GM19328 (cell line): ENCODE measurements at regions not wholly inside any gene's neighbourhood (a gene's known extent, or its start where the extent isn't known, plus 50 kb on each side); places are given as distances from the start of the nearest gene placed in this dataset.
"Not testable (repeated sequence)": the region's sequence is repeated elsewhere in the genome, so short reads cannot be mapped to it uniquely, and the experiment has no call there.

ENCODE experiments used
- ATAC-seq: cut with Tn5 transposase; IDR thresholded peaks from one replicate; pipeline ENCODE4 v1.9.1; 2021; ENCODE audit warnings: mild to moderate bottlenecking, moderate library complexity; ENCODE audit not compliant: unreplicated experiment

DNA sequence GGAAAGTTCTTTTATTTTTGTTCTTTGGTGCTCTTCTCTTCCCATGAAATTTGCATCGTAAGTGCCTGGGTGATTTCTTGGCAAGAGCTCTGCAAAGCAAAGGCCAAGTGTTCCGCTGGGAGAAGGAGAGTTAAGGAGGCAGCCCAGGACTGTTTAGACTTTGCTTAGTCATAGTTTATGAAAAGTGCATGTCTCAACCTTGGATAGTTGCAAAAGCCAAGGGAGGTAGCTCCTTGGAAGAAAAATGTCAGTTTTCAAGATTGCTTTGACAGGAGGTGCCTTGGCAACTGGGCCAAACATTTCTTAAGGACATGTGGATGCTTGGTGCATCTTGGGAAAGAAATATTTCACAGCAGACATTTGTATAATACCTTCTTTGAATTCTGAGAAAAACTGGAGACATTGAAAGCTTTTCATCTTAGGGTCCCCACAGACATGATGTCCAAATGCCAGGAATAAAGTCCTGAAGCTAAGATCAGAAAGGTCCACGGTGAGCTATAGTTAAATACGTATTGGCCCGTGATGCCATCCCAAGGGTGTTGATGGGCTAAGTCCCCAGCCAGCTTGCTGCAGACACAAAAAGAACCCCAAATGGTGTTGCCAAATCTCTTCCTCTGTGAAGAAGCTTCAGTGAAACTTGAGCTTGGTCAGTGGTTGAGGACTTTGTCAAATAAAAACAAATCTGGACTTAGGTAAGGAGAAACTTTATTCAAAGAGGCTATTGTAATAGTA is 96.3 kb upstream of the THUMPD2 start:
- ATAC-seq = no peak

DNA sequence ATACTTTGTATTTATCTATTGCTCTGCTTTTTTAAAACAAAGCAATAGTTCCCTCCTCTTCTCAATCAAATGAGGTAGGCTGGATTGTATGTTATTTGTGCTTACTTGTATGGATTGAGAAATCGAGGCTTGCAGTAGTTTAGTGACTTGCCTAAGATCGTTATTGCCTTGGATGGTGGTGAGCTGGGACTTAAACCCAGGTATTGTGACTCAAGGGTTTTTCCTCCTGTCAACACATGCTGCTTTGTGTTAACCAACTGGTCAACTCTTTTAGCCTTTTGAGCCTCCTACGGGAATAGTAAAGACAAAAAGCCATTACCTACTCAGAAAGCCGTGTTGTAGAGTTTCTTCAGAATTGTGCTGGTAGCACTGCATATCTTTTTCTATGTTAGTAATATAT is 95.2 kb upstream of the THUMPD2 start:
- ATAC-seq = no peak

DNA sequence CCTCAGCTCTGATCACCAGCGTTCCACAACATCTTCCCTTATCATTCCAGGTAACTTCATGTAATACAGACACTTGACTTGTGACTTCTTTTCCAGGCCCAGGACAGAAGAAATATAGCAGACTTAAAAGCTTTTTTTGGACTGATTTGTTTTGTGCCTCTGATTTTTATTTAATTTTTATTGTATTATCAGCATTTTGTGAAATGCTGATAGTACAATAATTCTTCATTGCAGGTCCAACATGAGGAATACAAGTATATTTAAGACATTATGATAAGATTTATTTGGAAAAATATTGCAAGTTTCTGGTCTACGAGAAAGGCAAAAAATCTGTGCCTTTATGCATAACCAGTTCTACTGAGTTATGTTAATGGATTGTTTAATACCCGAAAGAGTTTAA is 94.5 kb upstream of the THUMPD2 start:
- ATAC-seq = no peak

DNA sequence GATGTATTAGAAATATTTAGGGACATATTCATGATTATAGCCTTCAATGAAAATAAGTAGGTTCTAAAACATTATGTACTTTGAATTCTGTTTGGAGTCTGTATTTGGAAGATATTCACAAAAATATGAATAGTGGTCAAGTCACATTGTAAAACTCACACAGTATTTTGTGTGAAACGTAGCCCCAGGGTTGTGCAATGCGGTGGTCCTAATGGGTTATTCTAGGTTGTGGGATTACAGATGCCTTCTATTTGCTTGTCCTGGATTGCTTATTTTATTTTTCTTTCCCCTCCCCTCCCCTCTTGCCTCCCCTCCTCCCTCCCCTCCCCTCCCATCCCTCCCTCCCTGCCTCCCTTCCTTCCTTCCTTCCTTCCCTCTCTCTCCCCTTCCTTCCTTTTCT is 93.7 kb upstream of the THUMPD2 start:
- ATAC-seq = no peak

DNA sequence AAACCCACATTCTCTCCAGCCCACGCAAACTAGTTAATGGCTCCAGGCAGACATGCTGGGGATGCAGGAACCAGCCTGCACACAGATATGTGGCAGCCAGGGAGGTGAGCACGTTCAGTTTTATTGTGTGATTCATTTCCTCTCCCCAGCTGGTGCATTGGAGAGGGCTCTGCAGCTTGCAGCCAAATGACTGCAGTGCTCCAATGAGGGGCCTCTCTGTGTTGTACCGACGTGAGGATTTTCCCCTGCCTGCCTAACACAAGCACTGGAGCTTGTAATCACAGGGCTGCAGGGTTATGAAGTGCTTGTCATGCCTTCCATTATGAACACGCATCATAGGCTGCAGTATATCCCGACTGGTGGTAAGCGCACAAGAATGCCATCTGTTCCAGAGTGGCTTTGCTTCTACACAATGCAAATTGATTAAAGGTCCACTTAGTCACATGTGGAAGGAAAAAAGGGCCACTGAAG is 92.3 kb upstream of the THUMPD2 start:
- ATAC-seq = no peak

DNA sequence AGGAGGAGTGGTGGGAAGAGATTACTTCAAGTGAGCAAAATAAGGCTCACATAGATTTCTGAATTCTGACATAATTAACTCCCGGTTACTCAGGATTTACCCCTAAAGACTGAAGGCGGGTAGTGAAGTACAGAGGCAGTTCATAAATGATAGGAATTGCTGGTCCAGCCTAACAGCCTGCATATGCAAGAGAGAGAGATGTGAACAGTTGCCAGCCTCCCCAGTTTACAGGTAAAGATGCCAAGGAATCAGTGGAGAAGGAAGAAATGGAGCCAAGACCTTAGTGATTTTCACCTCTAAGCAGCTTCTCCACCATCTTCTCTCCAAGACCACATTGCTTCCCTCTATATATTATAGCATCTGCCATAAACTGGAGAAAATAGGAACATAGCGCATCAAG is 91.8 kb upstream of the THUMPD2 start:
- no peak for ATAC-seq

DNA sequence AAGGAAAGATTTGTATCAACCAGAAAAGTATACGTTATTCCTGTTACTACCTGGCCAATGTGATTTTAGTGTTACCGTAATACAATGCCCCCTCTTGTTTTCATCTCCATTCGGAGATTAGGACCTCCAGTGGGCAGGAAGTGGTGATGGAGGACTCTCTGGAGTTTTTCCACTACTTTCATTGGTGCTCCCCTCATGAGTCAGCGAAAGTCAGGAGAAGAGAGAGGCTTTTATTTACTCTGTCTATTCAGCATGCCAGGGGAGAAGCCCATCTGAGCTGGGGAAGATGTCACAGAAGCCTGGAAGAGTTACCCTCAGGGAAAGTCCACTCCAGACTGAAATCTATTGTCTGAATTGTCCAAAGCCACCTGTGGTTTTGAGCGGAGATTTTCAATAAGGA is 88.2 kb upstream of the THUMPD2 start:
- ATAC-seq = no peak

DNA sequence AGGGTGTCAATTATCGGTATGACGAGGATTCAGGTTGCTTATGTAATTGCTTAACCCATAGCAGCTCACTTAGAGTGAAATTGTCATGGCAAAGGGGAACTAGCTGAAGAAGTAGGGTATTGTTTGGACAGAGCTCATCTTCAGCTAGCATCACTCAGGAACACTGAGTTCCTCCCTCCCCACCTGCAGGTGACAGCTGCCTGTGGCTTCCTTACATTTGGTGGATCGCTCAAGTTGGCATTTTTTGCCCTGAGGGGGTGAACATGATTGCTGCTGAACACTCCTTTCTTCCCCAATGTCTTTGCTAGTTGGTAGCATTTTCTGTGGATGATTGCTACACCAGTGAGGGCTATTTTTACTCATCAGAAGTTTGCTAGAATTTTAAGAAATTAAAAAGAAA is 86.7 kb upstream of the THUMPD2 start:
- no peak for ATAC-seq

DNA sequence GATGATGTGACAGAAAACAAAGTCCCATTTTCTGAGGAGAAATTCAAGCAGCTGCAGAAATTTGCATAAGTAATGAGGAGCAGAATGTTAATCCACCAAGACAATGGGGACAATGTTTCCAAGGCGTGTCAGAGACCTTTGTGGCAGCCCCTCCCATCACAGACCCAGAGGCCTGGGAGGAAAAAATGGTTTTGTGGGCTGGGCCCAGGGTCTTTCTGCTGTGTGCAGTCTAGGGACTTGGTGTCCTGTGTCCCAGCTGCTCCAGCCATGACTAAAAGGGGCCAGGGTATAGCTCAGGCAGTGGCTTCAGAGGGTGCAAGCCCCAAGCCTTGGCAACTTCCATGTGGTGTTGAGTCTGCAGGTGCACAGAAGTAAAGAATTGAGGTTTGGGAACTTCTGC is 84.6 kb upstream of the THUMPD2 start:
- not testable (repeated sequence) for ATAC-seq

DNA sequence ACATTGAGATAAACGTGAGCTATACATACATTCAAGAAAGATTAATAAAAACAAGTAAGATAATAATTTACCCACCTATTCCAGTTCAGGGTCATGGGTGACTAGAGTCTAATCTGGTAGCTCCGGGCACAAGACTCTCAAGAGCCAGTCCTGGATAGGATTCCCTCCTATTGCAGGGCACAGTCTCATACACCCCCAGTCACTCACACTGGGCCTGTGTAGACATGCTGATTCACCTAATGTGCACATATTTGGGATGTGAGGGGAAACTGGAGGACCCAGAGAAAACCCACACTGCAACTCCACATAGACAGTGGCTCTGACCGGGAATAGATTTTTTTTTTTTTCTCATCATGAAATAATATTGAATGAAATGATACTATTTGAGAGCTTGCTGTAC is 81.5 kb upstream of the THUMPD2 start:
- no peak for ATAC-seq

DNA sequence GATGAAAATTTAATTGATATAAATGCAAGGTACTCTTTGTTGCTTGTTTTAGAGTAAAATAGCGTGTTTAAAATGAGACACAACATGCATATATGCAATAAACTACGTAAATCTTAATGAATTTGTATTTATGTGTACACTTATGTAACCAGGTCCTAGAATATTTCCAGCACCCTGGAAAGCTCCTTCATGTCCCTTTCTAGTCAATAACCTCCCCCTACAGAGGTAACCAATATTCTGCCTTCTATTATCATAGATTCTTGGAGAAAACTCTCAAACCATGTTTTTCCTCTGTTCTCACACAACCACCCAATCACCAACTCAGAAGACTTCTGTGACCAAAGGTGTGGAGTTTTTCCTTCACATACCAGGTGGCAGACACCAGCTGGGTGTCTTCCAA is 79.6 kb upstream of the THUMPD2 start:
- no peak for ATAC-seq

DNA sequence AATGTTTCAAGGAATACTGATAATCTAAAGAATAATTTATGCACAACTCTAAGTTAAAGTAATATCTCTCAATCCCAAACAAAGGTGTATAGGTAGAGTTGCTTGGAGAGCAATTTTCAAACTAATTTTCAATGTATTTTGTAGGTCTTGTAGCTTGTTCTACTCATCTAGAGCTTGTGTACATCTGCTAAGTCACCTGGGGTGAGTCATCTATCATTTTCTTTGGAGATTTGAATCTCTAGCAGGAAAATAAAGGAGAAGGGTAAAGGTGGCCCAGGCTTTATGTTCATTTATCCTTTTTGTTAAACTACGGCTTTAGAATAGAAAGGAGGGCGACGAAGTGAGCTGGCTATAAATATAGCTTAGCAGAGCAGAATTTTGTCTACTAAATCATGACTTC is 76.8 kb upstream of the THUMPD2 start:
- ATAC-seq = no peak

DNA sequence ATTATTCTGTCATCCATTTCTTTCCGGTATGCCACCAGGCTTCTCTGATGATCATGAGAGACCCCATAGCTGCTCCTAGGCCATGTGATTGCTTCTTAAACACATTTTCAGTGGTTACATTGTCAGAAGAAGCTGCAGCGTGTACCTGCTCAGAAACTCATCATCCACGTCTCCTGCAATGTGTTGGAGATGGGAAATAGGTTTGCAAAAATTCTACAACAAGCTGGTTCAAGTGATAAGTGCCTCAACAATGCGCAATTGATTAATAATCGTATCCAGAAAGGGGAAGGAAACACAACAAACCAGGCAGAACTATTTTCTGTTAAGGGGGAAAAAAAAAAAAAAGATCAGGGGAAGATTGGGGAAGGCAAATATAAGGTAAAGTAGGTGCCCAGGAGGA is 75.7 kb upstream of the THUMPD2 start:
- ATAC-seq = no peak

DNA sequence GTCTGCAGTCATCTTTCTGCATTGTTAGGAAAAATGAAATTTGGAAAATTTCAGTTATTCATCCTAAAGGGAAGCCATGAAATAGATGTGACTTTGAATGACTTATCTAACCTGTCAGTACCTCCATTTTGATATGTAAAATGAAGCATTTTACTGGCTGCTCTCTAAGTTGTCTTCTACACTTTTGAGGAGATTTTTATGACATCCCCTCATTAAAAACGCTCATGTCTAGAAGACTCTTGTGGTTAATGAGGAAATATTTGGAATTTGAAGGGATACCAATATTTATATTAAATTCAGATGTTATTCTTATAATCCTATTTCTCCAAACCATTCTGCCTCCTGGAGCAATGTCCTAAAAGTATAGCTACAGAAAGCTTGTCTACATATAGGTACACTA is 73.8 kb upstream of the THUMPD2 start:
- no peak for ATAC-seq

DNA sequence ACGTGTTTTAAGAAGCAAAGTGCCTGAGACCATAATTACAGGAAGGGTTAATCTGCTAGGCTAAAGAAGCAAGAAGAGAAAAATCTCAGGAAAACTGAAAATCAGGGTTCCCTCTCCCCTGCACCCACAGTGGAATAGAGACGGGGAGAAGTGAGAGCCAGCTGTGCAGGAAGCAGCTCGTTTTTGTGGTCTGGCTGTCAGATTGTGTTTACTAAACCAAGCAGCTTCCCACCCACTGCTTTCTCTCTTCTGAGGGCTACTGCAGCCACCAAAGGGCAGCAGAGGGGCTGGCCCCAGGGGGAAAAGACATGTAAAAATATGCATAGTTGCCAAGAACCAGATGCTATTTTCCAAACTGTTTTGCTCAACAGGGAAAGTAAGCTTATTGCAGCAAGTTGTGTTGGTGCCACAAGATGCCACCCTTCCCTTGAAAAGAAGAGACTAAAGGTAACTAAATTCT is 72.6 kb upstream of the THUMPD2 start:
- peak; percentile 85 for ATAC-seq

DNA sequence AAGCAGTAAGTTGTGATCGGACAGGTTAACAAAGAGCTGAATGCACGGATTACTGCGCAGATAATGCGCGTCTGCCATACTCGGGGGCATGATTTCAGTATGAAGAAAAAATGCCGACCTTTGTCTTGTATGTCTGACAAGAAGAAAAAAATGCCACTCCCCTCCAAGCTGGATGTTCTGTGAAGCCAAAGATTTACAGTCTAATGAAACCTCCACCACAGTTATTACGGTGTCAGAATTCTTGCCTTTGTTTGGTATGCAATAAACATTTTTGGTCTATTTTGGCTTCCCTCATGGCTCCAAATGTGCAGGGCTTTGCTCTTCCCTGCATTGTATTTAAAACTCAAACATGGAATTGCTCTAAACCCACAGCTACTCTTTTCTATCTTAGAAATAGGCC is 72.2 kb upstream of the THUMPD2 start:
- no peak for ATAC-seq

DNA sequence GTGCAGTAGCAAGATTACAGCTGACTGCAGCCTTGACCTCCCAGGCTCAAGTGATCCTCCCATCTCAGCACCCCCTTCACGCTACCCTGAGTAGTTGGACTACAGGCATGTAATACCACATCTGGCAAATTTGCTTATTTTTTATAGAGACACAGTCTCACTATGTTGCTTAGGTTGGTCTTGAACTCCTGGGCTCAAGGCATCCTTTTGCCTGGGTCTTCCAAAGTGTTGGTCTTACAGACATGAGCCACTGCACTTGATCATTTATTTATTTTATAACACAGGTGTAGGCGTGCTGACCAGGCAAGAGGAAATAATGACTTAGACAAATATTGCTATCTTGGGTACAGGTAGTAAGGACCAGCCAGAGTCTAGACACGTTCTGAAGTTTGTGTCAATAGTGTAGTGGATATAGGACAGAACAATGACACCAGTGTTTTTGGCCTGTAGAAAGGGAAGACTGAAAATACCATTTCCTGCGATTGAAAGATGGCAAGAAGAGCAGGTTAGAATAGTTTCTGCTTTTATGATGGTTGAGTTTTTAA is 71.0 kb upstream of the THUMPD2 start:
- no peak for ATAC-seq

DNA sequence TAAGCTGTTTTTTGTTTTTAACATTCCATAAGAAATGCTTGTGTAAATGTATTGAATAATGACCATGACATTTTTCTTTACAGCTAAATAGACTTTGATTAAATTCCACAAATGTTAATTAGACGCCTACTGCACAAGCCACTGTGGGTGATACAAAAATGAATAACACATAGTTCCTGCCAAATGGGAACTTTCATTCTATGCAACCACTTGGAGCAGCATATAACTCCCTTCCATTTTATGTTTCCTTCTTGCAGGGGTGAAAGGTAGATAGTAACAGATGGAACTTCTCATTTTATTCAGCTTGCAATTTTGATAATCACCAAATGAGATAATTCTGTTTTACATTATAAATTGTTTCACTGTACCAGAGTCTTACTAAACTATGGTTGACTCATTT is 70.0 kb upstream of the THUMPD2 start:
- no peak for ATAC-seq

DNA sequence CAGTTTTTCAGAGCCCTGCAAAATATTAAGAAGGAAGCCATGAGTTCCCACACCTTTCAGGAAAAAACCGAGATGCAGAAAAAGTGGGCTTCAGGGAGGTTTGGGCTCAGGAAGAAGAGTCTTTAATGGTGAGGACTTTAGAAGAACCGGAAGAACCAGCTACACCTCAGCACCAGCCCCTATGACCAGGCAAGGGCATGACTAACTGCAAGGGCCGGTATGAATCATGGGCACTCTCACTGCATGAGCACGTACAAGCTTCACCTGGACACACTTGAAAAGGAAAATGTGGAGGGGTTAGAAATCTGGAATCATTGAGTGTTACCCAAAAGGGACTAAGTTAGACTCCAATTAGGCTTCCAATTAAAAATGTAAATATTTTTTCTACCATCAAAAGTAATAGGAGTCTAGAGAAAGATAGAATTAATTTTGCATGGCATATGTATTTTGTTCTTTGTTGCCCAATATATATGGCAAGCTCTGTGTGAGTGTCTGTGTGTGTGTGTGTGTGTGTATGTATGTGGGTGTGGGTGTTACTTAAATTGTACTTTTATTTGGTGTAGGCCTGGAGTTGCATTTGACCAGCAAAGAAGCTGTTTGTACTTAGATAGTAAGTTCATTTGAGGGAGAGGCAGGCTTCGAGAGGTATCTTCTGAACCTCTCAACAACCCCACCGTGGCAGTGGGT is 66.5 kb upstream of the THUMPD2 start:
- no peak for ATAC-seq

DNA sequence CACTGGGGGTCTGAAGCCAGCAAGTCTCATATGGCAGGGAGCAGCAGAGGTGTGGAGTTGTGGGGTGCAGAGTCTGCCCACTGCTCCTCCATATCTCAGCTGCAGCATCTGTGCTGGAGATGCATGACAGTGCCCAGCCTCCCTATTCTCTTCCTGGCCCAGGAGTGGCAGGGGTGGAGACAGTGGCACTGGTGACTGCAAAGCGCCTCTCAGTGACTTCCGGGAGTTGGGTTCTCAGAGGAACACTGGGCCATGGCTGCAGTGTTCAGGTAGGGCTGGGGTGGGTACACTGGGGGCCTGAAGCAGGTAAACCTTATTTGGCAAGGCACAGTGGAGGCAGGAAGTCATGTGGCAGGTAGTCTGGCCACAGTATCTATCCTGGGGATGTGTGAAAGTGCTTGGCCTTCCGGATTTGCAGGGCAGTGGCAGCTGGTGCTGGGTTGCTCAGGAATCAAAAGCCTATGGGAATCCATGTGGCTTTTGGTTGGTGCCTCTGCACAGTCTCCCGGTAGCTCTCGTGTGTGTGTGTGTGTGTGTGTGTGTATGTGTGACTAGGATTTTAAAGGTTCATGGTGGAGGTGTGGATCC is 60.3 kb upstream of the THUMPD2 start:
- no peak for ATAC-seq

DNA sequence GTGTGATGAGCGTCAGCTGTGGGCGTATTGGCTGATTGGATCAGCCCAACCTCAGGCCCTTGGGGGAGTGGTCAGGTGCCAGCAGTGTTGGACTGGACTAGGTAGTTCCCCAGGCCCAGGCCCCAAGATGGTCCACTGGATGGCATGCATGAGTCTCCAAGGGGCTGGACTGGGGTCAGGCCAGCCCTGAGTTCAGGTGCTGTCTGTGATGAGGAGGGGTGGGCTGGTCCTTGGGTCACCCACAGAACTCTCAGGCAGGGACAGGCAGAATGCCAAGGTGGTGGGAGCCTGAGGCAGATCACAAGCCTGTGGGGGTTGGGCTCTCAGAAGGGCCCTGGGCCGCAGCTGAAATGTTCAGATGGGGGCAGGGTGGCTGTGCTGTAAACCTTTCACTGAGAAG is 59.5 kb upstream of the THUMPD2 start:
- ATAC-seq = no peak
